SU-DHL-6 (cell line): ENCODE measurements at regions not wholly inside any gene's neighbourhood (a gene's known extent, or its start where the extent isn't known, plus 50 kb on each side); places are given as distances from the start of the nearest gene placed in this dataset.

ENCODE experiments used
- H2AFZ ChIP-seq: fragments of 200-600 bp; sonication (generic); 2 replicates; pipeline ENCODE4 v1.6.1; 2014; ENCODE audit warnings: low read depth, mild to moderate bottlenecking, moderate library complexity, mixed read lengths, antibody characterized with exemption, low read length; ENCODE audit not compliant: severe bottlenecking
- H3F3A ChIP-seq: fragments of 200-600 bp; shearing (Covaris generic); 2 replicates; pipeline ENCODE4 v1.6.0; 2016; ENCODE audit warnings: antibody characterized with exemption, mild to moderate bottlenecking; ENCODE audit not compliant: insufficient read depth
- H3K27ac ChIP-seq: fragments of 200-600 bp; sonication (generic); 2 replicates; pipeline ENCODE4 v1.5.1; 2016; ENCODE audit warnings: low read depth, mild to moderate bottlenecking, low read length, moderate library complexity, mixed read lengths
- H3K27me3 ChIP-seq: fragments of 200-600 bp; sonication (generic), shearing (Covaris generic); 2 replicates; pipeline ENCODE4 v1.6.0; 2014; ENCODE audit warnings: mild to moderate bottlenecking, low read length
- H3K36me3 ChIP-seq: fragments of 200-600 bp; sonication (generic); 2 replicates; pipeline ENCODE4 v1.6.1; 2014; ENCODE audit warnings: mild to moderate bottlenecking, low read length, mixed read lengths
- H3K4me2 ChIP-seq: fragments of 300-600, 200-600 bp; shearing (Covaris generic), sonication (generic); 2 replicates; pipeline ENCODE4 v1.6.0; 2014; ENCODE audit warnings: low read length, low read depth, mild to moderate bottlenecking; ENCODE audit not compliant: poor library complexity, severe bottlenecking
- H3K4me3 ChIP-seq: fragments of 200-600 bp; sonication (generic); 2 replicates; pipeline ENCODE4 v1.5.1; 2014; ENCODE audit warnings: antibody characterized with exemption, low read length, mild to moderate bottlenecking, mixed read lengths; ENCODE audit not compliant: insufficient read depth, poor library complexity, severe bottlenecking
- H3K79me2 ChIP-seq: fragments of 200-600 bp; sonication (generic); 2 replicates; pipeline ENCODE4 v1.6.1; 2014; ENCODE audit warnings: mild to moderate bottlenecking, low read length, moderate library complexity; ENCODE audit not compliant: insufficient read depth
- H3K9ac ChIP-seq: fragments of 200-600 bp; sonication (generic); 2 replicates; pipeline ENCODE4 v1.7.0; 2014; ENCODE audit warnings: mild to moderate bottlenecking, low read length
- H3K9me2 ChIP-seq: fragments of 200-600 bp; sonication (generic); replicated peaks from 2 replicates; pipeline ENCODE4 v1.6.1; 2014; ENCODE audit warnings: low read length; ENCODE audit not compliant: insufficient read depth
- H3K9me3 ChIP-seq: fragments of 200-600 bp; sonication (generic); 2 replicates; pipeline ENCODE4 v1.6.1; 2014; ENCODE audit warnings: low read length, mixed read lengths; ENCODE audit not compliant: insufficient read depth
- H4K20me1 ChIP-seq: fragments of 200-600 bp; sonication (generic); 2 replicates; pipeline ENCODE4 v1.6.1; 2014; ENCODE audit warnings: low read depth, mild to moderate bottlenecking, antibody characterized with exemption, low read length, moderate library complexity, mixed read lengths
- CTCF ChIP-seq: fragments of 200-600 bp; sonication (generic); IDR thresholded peaks from one replicate; pipeline ENCODE4 v1.5.1; 2017; ENCODE audit warnings: antibody characterized with exemption, mild to moderate bottlenecking, low read length, moderate library complexity; ENCODE audit not compliant: insufficient read depth, poor library complexity, severe bottlenecking
- EZH2phosphoT487 ChIP-seq: fragments of 200-600 bp; sonication (generic), shearing (Covaris generic); conservative IDR thresholded peaks from 2 replicates; pipeline ENCODE4 v1.6.1; 2018; ENCODE audit warnings: mild to moderate bottlenecking, antibody characterized with exemption, low read length, moderate library complexity, mixed read lengths

DNA sequence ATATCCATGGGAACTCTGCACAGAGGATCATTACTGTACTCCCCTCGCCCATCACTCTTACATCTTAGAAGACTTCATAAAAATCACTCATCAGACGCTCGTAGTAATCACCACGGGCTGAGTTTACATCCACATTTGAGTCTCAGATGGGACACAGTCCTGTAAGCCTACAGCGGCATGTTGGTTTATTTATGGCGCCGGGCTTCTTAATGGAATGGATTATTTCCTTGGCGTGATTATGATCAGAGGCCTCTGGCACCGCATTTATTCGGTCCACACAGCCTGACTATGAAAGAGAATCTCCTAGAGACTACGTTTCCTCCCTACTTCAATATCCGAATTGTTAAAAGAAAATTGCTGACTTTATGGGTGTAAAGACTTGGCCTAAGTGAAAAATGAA, 123.5 kb upstream of the FRMD4A start:
- no peaks in the 10 kb centered on the region for H3K27me3 ChIP-seq
- TF ChIP-seq EZH2phosphoT487 (no peak), CTCF (no peak)

GRCh38 chr10:14453593-14453992, 122.9 kb upstream of the FRMD4A start:
- Histone ChIP-seq H3K4me2 (no peak overlapping the region), H3K36me3 (no peaks in the 10 kb centered on the region), H2AFZ (no peak overlapping the region), H3K27ac (no peak overlapping the region), H3K9ac (no peak overlapping the region), H3K4me3 (no peak overlapping the region), H3F3A (no peaks in the 10 kb centered on the region), H3K9me2 (no peaks in the 10 kb centered on the region), H4K20me1 (no peaks in the 10 kb centered on the region), H3K27me3 (no peaks in the 10 kb centered on the region), H3K9me3 (no peaks in the 10 kb centered on the region), H3K79me2 (no peaks in the 10 kb centered on the region)
- no peak for TF ChIP-seq EZH2phosphoT487
- no peak for TF ChIP-seq CTCF

More for the DNA sequence above, 123.5 kb upstream of the FRMD4A start:
- Histone ChIP-seq H3K9me3 (no peaks in the 10 kb centered on the region), H3K9me2 (no peaks in the 10 kb centered on the region), H3K79me2 (no peaks in the 10 kb centered on the region), H3K27ac (no peak overlapping the region), H3F3A (no peaks in the 10 kb centered on the region), H3K4me2 (no peak overlapping the region), H4K20me1 (no peaks in the 10 kb centered on the region), H3K9ac (no peak overlapping the region), H2AFZ (no peak overlapping the region), H3K36me3 (no peaks in the 10 kb centered on the region), H3K4me3 (no peak overlapping the region)

- no peaks in the 10 kb centered on the region for H3K27me3 ChIP-seq
- no peak overlapping the region for H3K9ac ChIP-seq
- H3F3A ChIP-seq, result no peaks in the 10 kb centered on the region
- no peaks in the 10 kb centered on the region for H3K9me3 ChIP-seq
- no peak overlapping the region for H3K4me3 ChIP-seq
- H3K79me2 ChIP-seq, result no peaks in the 10 kb centered on the region
- no peaks in the 10 kb centered on the region for H4K20me1 ChIP-seq
- TF ChIP-seq EZH2phosphoT487, result no peak
- TF ChIP-seq CTCF, result no peak
- H3K4me2 ChIP-seq, result no peak overlapping the region
- no peaks in the 10 kb centered on the region for H3K9me2 ChIP-seq
- H2AFZ ChIP-seq, result no peak overlapping the region
- no peaks in the 10 kb centered on the region for H3K36me3 ChIP-seq
- H3K27ac ChIP-seq, result no peak overlapping the region
Measured at GRCh38 chr10:14451341-14451740, 120.6 kb upstream of the FRMD4A start.

GRCh38 chr10:14450041-14450491, 119.3 kb upstream of the FRMD4A start:
- no peak overlapping the region for H3K4me2 ChIP-seq
- H3K9me2 ChIP-seq, result no peaks in the 10 kb centered on the region
- no peaks in the 10 kb centered on the region for H3K36me3 ChIP-seq
- H3K27ac ChIP-seq, result no peak overlapping the region
- H3K9ac ChIP-seq, result no peak overlapping the region
- no peak for TF ChIP-seq CTCF
- no peak for TF ChIP-seq EZH2phosphoT487
- H3K79me2 ChIP-seq, result no peaks in the 10 kb centered on the region
- H2AFZ ChIP-seq, result no peak overlapping the region
- H3K9me3 ChIP-seq, result no peaks in the 10 kb centered on the region
- H3K4me3 ChIP-seq, result no peak overlapping the region
- H3K27me3 ChIP-seq, result no peaks in the 10 kb centered on the region
- H3F3A ChIP-seq, result no peaks in the 10 kb centered on the region
- no peaks in the 10 kb centered on the region for H4K20me1 ChIP-seq
